ENCODE measurements at regions not wholly inside any gene's neighbourhood (a gene's known extent, or its start where the extent isn't known, plus 50 kb on each side); places are given as distances from the start of the nearest gene placed in this dataset.

DNA sequence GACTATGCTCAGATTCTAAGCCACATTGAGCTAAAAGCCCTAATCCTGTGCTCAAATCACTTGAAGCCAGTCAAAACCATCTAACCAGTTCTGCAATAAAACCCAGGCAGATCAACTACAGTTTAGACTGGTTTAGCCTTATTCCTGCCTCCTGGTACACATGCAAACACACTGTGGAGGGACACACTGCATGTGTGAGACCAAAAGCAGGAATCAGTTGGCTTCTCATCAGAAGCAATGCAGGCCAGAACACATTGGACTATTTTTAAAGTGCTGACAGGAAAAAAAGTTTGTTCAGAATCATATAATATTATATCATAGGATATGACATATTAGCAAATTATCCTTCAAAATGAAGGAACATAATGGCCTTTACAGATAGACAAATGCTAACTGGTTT is 52.5 kb upstream of the NT5C1B start:
- Histone ChIP-seq H3K4me3 (ENCODE audit: low read length) (no peak overlapping the region), H3K36me3 (ENCODE audit: insufficient read depth, low read length) (no peaks in the 10 kb centered on the region), H3F3A (ENCODE audit: insufficient read depth, low read length, poor library complexity, severe bottlenecking) (no peaks in the 10 kb centered on the region), H3K4me2 (ENCODE audit: low read length) (no peak overlapping the region), H2AFZ (ENCODE audit: low read depth, low read length) (no peak overlapping the region), H3K27me3 (ENCODE audit: insufficient read depth, low read depth, low read length) (no peaks in the 10 kb centered on the region), H4K20me1 (ENCODE audit: insufficient read depth) (no peaks in the 10 kb centered on the region), H3K79me2 (replicated peaks; ENCODE audit: insufficient read depth, low read length) (no peaks in the 10 kb centered on the region), H3K9me2 (ENCODE audit: insufficient read depth, low read length) (no peaks in the 10 kb centered on the region), H3K9me3 (ENCODE audit: low read length) (no peaks in the 10 kb centered on the region), H3K9ac (ENCODE audit: low read length) (no peak overlapping the region), H3K27ac (ENCODE audit: low read length) (no peak overlapping the region)
- TF ChIP-seq POLR2AphosphoS5 (IDR thresholded peaks at IDR 0.05) = no peak
- TF ChIP-seq, protein P1, sequence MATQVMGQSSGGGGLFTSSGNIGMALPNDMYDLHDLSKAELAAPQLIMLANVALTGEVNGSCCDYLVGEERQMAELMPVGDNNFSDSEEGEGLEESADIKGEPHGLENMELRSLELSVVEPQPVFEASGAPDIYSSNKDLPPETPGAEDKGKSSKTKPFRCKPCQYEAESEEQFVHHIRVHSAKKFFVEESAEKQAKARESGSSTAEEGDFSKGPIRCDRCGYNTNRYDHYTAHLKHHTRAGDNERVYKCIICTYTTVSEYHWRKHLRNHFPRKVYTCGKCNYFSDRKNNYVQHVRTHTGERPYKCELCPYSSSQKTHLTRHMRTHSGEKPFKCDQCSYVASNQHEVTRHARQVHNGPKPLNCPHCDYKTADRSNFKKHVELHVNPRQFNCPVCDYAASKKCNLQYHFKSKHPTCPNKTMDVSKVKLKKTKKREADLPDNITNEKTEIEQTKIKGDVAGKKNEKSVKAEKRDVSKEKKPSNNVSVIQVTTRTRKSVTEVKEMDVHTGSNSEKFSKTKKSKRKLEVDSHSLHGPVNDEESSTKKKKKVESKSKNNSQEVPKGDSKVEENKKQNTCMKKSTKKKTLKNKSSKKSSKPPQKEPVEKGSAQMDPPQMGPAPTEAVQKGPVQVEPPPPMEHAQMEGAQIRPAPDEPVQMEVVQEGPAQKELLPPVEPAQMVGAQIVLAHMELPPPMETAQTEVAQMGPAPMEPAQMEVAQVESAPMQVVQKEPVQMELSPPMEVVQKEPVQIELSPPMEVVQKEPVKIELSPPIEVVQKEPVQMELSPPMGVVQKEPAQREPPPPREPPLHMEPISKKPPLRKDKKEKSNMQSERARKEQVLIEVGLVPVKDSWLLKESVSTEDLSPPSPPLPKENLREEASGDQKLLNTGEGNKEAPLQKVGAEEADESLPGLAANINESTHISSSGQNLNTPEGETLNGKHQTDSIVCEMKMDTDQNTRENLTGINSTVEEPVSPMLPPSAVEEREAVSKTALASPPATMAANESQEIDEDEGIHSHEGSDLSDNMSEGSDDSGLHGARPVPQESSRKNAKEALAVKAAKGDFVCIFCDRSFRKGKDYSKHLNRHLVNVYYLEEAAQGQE (IDR thresholded peaks at IDR 0.05; ENCODE audit: borderline replicate concordance) = no peak
- TF ChIP-seq, protein P2, sequence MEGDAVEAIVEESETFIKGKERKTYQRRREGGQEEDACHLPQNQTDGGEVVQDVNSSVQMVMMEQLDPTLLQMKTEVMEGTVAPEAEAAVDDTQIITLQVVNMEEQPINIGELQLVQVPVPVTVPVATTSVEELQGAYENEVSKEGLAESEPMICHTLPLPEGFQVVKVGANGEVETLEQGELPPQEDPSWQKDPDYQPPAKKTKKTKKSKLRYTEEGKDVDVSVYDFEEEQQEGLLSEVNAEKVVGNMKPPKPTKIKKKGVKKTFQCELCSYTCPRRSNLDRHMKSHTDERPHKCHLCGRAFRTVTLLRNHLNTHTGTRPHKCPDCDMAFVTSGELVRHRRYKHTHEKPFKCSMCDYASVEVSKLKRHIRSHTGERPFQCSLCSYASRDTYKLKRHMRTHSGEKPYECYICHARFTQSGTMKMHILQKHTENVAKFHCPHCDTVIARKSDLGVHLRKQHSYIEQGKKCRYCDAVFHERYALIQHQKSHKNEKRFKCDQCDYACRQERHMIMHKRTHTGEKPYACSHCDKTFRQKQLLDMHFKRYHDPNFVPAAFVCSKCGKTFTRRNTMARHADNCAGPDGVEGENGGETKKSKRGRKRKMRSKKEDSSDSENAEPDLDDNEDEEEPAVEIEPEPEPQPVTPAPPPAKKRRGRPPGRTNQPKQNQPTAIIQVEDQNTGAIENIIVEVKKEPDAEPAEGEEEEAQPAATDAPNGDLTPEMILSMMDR (IDR thresholded peaks at IDR 0.05; ENCODE audit: poor library complexity, severe bottlenecking) = no peak

DNA sequence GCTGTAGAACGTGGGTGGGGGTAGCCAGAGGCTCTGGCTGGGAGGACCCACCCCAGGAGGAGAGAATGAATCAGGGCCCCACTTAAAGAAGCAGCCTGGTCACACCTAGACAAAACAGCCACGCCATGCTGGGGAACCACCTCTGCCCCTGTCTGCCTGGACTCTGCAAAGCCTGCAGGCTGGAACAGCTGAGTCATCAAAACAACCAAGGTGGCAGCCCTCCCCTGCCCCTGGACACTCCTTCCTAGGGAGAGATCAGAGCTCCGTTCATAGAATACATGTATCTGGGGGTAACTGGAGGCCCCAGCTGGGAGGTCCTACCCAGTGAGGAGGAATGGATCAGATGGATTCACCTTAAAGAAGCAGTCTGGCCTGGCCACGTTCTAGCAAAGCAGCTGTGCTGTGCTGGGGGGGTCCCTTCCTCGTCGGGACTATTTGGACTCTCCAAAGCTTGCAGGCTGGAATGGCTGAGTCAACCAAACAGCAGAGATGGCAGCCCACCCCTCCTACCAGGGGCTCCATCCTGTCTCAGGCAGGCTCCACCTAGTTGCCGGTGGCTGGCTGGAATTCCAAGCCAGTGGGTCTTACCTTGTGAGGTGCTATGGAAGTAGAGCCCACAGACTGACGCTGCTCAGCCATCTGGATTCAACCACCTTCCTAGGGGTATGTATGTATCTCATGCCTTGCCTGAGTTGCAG is 50.5 kb upstream of the NT5C1B start:
- Histone ChIP-seq H3K4me3 (ENCODE audit: low read length) (no peak overlapping the region), H3K9me2 (ENCODE audit: insufficient read depth, low read length) (no peaks in the 10 kb centered on the region), H3K4me2 (ENCODE audit: low read length) (no peak overlapping the region), H3K27ac (ENCODE audit: low read length) (no peak overlapping the region), H2AFZ (ENCODE audit: low read depth, low read length) (no peak overlapping the region), H3K9ac (ENCODE audit: low read length) (no peak overlapping the region), H3K27me3 (ENCODE audit: insufficient read depth, low read depth, low read length) (no peaks in the 10 kb centered on the region), H3K79me2 (replicated peaks; ENCODE audit: insufficient read depth, low read length) (no peaks in the 10 kb centered on the region), H3F3A (ENCODE audit: insufficient read depth, low read length, poor library complexity, severe bottlenecking) (no peaks in the 10 kb centered on the region), H4K20me1 (ENCODE audit: insufficient read depth) (no peaks in the 10 kb centered on the region), H3K9me3 (ENCODE audit: low read length) (no peaks in the 10 kb centered on the region), H3K36me3 (ENCODE audit: insufficient read depth, low read length) (no peaks in the 10 kb centered on the region)
- no peak for TF ChIP-seq MXI1 (conservative IDR thresholded peaks at IDR 0.05; ENCODE audit: poor library complexity, severe bottlenecking)
- no peak for TF ChIP-seq SMC3 (conservative IDR thresholded peaks at IDR 0.05; ENCODE audit: poor library complexity)
- no peak for TF ChIP-seq EZH2 (IDR thresholded peaks at IDR 0.05; ENCODE audit: borderline replicate concordance, insufficient read depth, low read length, poor library complexity, severe bottlenecking)
- TF ChIP-seq EP300 (conservative IDR thresholded peaks at IDR 0.05; ENCODE audit: poor library complexity, severe bottlenecking) = no peak
- no peak for TF ChIP-seq RAD21 (conservative IDR thresholded peaks at IDR 0.05)
- TF ChIP-seq TAF1 (IDR thresholded peaks at IDR 0.05; ENCODE audit: low read depth) = no peak
- TF ChIP-seq, protein P1 (IDR thresholded peaks at IDR 0.05; ENCODE audit: borderline replicate concordance) = no peak
- TF ChIP-seq, protein P2 (IDR thresholded peaks at IDR 0.05; ENCODE audit: poor library complexity, severe bottlenecking) = no peak
- TF ChIP-seq POLR2AphosphoS5 (IDR thresholded peaks at IDR 0.05) = no peak

All from neural cell (in vitro differentiated cells).